ENCODE measurements at regions not wholly inside any gene's neighbourhood (a gene's known extent, or its start where the extent isn't known, plus 50 kb on each side); places are given as distances from the start of the nearest gene placed in this dataset.

DNA sequence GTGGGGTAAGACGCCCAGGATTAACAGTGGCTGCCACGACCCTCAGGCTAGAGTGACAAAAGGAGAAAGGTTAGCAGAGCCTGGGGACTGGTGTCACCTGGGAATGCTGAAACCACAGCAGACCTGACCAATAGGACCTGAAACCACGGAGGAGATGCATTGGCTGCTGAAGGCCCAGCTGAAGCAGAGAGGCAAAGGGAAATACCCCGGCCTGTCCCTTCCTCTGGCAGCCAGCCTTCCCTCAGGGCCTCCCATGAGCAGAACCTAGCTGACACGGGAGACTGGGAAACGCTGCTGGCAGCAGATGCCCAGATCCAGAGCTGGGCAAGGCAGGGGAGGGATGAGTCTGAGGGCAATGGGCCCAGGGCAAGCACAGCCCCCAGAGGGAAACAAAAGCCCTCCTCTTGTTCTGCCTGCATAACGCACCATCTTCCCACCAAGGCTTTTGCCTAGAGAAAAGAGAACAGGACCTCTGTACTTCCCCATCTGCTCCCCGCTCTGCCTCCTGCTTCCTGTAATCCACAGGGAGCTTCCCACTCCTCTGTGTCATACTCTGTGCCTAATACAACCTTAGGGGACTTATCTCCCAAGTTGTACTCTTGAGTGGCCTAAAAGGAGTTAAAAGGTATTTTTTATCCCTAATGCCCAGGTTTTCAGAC is 216.2 kb downstream of the ABHD5 start:
- BruUV-seq (replicated peaks) = no TSS peak
- Histone ChIP-seq H3K9ac (ENCODE audit: control insufficient read depth, insufficient read depth, low read length) (no peak overlapping the region), H3K4me1 (ENCODE audit: control insufficient read depth, insufficient read depth, low read length) (peaks cover 18% of the 10 kb centered on the region), H3K4me3 (no peak overlapping the region), H2AFZ (ENCODE audit: control insufficient read depth, low read depth, low read length) (no peak overlapping the region), H3K36me3 (ENCODE audit: control insufficient read depth in 2 of 2, insufficient read depth in 2 of 2, low read length in 1 of 2) (no peaks in the 10 kb centered on the region), H4K20me1 (ENCODE audit: control insufficient read depth, insufficient read depth) (no peaks in the 10 kb centered on the region; the same call in 1 of the 2 replicates), H3K79me2 (ENCODE audit: control insufficient read depth, insufficient read depth, low read length) (no peaks in the 10 kb centered on the region), H3K4me2 (ENCODE audit: control insufficient read depth, insufficient read depth) (peak overlapping the region; percentile 40; the same call in 1 of the 2 replicates), H3K9me3 (replicated peaks; ENCODE audit: control insufficient read depth, insufficient read depth, low read length) (no peaks in the 10 kb centered on the region), H3K27ac (ENCODE audit: control insufficient read depth, insufficient read depth) (no peak overlapping the region), H3K27me3 (replicated peaks in 1 of 2; ENCODE audit: control insufficient read depth in 2 of 2, insufficient read depth in 2 of 2, low read length in 1 of 2) (no peaks in the 10 kb centered on the region)
- POLR2A ChIA-PET = no interaction called here
- WGBS (ENCODE audit: insufficient coverage, insufficient replicate concordance, low lambda C conversion rate, missing lambda C conversion rate) = 33% methylated on average over 8 of the region's 8 CpGs
- no peak for TF ChIP-seq CBX3 (IDR thresholded peaks at IDR 0.05; ENCODE audit: borderline replicate concordance, low read depth)
- peak; percentile 18; the same call in 1 of the 2 replicates for TF ChIP-seq RUNX3 (IDR thresholded peaks at IDR 0.05; ENCODE audit: low read length)
- CTCF ChIA-PET = interaction anchor here (0.6 to 1.8 kb wide), 5 partner anchors 16 to 54 kb away, joined by 3 to 6 read pairs (median 3); no protein-coding TSS in a partner anchor
- SMC1A ChIA-PET (ENCODE audit: uncharacterized antibody, unreplicated experiment) = interaction anchor here (0.8 to 2.8 kb wide), 9 partner anchors 11 to 292 kb away, joined by 3 to 10 read pairs (median 4); no protein-coding TSS in a partner anchor
- FAIRE-seq (peak; percentile 35), ATAC-seq (peak; percentile 60), DNase-seq (ENCODE audit: low read depth, low spot score) (no peak)
- RAD21 ChIA-PET (ENCODE audit: unreplicated experiment) = interaction anchor here (0.6 to 1.9 kb wide), 5 partner anchors 13 to 114 kb away, joined by 3 to 4 read pairs (median 4); no protein-coding TSS in a partner anchor
- in situ Hi-C loops (cut with MboI) (no loop called here), intact Hi-C loops (cut with micrococcal nuclease; ENCODE audit: unreplicated experiment) (no loop called here)

DNA sequence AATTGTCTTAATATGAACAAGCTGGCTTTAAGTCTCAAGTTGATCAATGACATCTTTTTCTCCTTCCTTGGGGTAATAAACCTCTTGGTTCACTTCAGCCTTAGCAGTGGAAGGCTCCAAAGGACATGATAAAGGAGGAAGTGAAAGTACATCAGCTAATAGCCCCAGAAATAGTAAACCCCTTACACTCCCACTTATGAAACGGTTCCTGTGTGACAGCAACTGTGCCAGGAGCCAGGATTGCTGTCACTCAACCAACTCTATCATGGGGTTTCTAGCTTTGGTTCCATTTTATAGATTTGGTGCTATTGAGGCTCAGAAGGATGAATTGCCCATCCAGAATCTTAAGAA is 216.7 kb downstream of the ABHD5 start:
- Histone ChIP-seq H3K4me2 (ENCODE audit: control insufficient read depth, insufficient read depth) (peak overlapping the region; percentile 40; the same call in 1 of the 2 replicates), H3K36me3 (ENCODE audit: control insufficient read depth in 2 of 2, insufficient read depth in 2 of 2, low read length in 1 of 2) (no peaks in the 10 kb centered on the region), H3K9me3 (replicated peaks; ENCODE audit: control insufficient read depth, insufficient read depth, low read length) (no peaks in the 10 kb centered on the region), H3K27me3 (replicated peaks in 1 of 2; ENCODE audit: control insufficient read depth in 2 of 2, insufficient read depth in 2 of 2, low read length in 1 of 2) (no peaks in the 10 kb centered on the region), H3K9ac (ENCODE audit: control insufficient read depth, insufficient read depth, low read length) (no peak overlapping the region), H4K20me1 (ENCODE audit: control insufficient read depth, insufficient read depth) (no peaks in the 10 kb centered on the region; the same call in 1 of the 2 replicates), H3K4me3 (no peak overlapping the region), H2AFZ (ENCODE audit: control insufficient read depth, low read depth, low read length) (no peak overlapping the region), H3K79me2 (ENCODE audit: control insufficient read depth, insufficient read depth, low read length) (no peaks in the 10 kb centered on the region), H3K27ac (ENCODE audit: control insufficient read depth, insufficient read depth) (no peak overlapping the region), H3K4me1 (ENCODE audit: control insufficient read depth, insufficient read depth, low read length) (peaks cover 18% of the 10 kb centered on the region)
- DNase-seq (ENCODE audit: low read depth, low spot score) (peak; percentile 53), ATAC-seq (peak; percentile 99), FAIRE-seq (peak; percentile 71)
- ChIA-PET POLR2A (no interaction called here), RAD21 (ENCODE audit: unreplicated experiment) (interaction anchor here (1.0 to 1.9 kb wide), 4 partner anchors 14 to 51 kb away, joined by 3 to 4 read pairs (median 4); no protein-coding TSS in a partner anchor), SMC1A (ENCODE audit: uncharacterized antibody, unreplicated experiment) (interaction anchor here (0.8 to 2.8 kb wide), 10 partner anchors 11 to 291 kb away, joined by 3 to 10 read pairs (median 4); no protein-coding TSS in a partner anchor), CTCF (interaction anchor here (0.6 to 1.8 kb wide), 7 partner anchors 14 to 291 kb away, joined by 3 to 6 read pairs (median 4); no protein-coding TSS in a partner anchor)
- in situ Hi-C loops (cut with MboI) = no loop called here
- BruUV-seq (replicated peaks) = no TSS peak
- intact Hi-C loops (cut with micrococcal nuclease; ENCODE audit: unreplicated experiment) = no loop called here
- WGBS (ENCODE audit: insufficient coverage, insufficient replicate concordance, low lambda C conversion rate, missing lambda C conversion rate) = 0% methylated on average over 1 of the region's 1 CpG
- peak; percentile 43; the same call in 1 of the 2 replicates for TF ChIP-seq RUNX3 (IDR thresholded peaks at IDR 0.05; ENCODE audit: low read length)
- TF ChIP-seq, protein P1, sequence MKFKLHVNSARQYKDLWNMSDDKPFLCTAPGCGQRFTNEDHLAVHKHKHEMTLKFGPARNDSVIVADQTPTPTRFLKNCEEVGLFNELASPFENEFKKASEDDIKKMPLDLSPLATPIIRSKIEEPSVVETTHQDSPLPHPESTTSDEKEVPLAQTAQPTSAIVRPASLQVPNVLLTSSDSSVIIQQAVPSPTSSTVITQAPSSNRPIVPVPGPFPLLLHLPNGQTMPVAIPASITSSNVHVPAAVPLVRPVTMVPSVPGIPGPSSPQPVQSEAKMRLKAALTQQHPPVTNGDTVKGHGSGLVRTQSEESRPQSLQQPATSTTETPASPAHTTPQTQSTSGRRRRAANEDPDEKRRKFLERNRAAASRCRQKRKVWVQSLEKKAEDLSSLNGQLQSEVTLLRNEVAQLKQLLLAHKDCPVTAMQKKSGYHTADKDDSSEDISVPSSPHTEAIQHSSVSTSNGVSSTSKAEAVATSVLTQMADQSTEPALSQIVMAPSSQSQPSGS (IDR thresholded peaks at IDR 0.05; ENCODE audit: low read length) = 0 out of 2 replicates have a peak, but pooled peaks have one; percentile 26
- TF ChIP-seq, protein P2, sequence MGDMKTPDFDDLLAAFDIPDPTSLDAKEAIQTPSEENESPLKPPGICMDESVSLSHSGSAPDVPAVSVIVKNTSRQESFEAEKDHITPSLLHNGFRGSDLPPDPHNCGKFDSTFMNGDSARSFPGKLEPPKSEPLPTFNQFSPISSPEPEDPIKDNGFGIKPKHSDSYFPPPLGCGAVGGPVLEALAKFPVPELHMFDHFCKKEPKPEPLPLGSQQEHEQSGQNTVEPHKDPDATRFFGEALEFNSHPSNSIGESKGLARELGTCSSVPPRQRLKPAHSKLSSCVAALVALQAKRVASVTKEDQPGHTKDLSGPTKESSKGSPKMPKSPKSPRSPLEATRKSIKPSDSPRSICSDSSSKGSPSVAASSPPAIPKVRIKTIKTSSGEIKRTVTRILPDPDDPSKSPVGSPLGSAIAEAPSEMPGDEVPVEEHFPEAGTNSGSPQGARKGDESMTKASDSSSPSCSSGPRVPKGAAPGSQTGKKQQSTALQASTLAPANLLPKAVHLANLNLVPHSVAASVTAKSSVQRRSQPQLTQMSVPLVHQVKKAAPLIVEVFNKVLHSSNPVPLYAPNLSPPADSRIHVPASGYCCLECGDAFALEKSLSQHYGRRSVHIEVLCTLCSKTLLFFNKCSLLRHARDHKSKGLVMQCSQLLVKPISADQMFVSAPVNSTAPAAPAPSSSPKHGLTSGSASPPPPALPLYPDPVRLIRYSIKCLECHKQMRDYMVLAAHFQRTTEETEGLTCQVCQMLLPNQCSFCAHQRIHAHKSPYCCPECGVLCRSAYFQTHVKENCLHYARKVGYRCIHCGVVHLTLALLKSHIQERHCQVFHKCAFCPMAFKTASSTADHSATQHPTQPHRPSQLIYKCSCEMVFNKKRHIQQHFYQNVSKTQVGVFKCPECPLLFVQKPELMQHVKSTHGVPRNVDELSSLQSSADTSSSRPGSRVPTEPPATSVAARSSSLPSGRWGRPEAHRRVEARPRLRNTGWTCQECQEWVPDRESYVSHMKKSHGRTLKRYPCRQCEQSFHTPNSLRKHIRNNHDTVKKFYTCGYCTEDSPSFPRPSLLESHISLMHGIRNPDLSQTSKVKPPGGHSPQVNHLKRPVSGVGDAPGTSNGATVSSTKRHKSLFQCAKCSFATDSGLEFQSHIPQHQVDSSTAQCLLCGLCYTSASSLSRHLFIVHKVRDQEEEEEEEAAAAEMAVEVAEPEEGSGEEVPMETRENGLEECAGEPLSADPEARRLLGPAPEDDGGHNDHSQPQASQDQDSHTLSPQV (IDR thresholded peaks at IDR 0.05) = no peak
- TF ChIP-seq SMAD1 (IDR thresholded peaks at IDR 0.05; ENCODE audit: low read depth, partially characterized antibody) = no peak
- TF ChIP-seq MXI1 (IDR thresholded peaks at IDR 0.05; ENCODE audit: low read depth, low read length) = peak; percentile 49; the same call in 1 of the 2 replicates
- TF ChIP-seq TCF7 (IDR thresholded peaks at IDR 0.05; ENCODE audit: borderline replicate concordance) = no peak
- no peak for TF ChIP-seq GABPA (IDR thresholded peaks at IDR 0.05; ENCODE audit: low read depth)
